ENCODE measurements at regions not wholly inside any gene's neighbourhood (a gene's known extent, or its start where the extent isn't known, plus 50 kb on each side); places are given as distances from the start of the nearest gene placed in this dataset.

DNA sequence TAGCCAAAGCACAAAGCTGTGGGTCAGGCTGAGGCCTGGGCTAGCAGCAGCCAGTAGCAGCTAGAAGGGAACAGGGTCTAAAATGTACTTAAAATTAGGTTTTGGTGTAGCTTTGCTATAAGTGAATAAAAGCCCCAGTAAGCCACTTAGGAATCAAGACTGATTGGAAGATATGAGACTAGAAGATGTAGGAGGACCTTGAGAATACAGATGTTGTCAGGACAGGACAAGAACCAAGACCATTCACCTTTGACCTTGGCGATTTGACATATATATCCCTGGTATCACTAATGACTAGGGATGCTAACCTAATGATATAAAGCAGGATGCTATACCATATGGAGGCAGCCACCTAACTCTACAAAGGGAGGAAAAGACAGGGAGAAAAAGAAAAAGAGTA, 238.1 kb downstream of the FBXO8 start:
- no peak for TF ChIP-seq CTCF (conservative IDR thresholded peaks at IDR 0.05; ENCODE audit: low read length)
- TF ChIP-seq EZH2phosphoT487 (IDR thresholded peaks at IDR 0.05; ENCODE audit: borderline replicate concordance): no peak

Data from Loucy (cell line).